SHP77 (cell line): ENCODE measurements at regions not wholly inside any gene's neighbourhood (a gene's known extent, or its start where the extent isn't known, plus 50 kb on each side); places are given as distances from the start of the nearest gene placed in this dataset.
"Not testable (repeated sequence)": the region's sequence is repeated elsewhere in the genome, so short reads cannot be mapped to it uniquely, and the experiment has no call there.

Source experiments
- DNase-seq, 2 experiments: peaks; one replicate each; lab custom pipeline; 2025; lab: John Stamatoyannopoulos, UW

DNA sequence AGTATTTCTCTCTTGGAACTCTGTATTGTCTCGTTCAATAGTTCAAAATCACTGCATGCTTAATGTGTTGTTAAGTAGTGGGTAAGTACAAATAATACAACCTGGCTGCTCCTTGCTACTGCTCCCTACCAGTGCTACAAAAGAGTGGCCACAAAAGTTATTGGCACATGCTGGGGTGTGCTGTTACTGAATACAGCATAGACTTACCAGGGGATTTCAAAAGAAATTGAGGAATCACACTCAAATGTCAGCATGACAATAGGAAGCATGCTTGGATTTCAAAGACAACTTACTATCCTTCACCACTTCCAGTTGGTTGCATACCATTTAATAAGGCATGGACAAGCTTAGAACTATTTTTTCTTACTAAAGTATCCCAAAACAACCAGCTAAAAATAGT is 1041.3 kb upstream of the SPRY2 start:
- no peak for DNase-seq

DNA sequence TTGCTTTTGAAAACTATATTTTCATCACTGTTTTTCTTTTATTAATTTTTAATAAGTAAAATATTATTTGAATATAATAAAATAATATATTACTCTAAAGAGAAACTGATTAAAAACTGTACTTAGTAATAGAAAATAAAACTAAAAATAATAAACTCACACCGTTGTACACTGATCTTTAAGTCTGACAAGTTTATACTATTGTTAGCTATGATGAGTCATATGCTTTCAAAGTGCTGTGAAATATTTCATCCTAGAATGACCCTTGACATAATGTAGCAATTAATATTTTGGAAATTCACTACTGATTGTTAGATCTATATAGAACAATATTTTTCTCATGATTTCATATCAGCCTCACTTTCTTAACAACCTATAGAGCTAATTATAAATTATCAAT is 1040.6 kb upstream of the SPRY2 start:
- no peak for DNase-seq

DNA sequence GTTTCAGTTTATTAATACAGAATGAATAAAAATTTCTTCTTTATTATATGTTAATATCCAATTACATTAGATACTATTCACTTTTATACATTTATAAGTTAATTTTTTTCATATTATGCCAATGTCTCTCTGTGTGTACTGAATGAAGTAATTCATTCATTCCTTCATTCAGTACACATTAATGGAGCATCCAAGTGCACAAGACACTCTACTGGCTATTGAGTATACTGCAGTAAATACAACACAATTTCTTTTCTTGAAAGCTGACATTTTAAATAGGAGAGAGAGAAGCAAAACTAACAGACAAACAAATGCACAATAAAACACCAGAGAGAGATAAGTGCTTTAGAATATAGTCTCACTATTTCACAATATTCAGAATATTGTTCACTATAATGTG is 1038.3 kb upstream of the SPRY2 start:
- DNase-seq = no peak

DNA sequence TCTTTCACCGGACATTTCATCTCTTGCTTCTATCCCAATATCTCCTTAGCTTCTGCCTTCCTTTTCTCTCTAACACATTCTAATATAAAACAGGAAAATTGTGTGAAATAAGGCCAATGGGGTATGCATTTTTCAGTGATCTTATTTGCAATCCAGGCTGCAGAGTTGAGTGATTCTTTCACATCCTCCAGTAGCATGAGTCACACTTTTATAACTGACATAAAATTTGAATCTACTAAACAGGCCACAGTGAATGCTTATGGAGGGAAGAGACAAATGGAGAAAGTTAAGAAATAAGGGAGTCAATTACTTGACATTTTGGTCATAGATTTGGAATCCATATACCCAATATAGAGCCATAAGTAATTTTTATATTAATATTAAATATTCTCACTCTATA is 1037.0 kb upstream of the SPRY2 start:
- no peak for DNase-seq

DNA sequence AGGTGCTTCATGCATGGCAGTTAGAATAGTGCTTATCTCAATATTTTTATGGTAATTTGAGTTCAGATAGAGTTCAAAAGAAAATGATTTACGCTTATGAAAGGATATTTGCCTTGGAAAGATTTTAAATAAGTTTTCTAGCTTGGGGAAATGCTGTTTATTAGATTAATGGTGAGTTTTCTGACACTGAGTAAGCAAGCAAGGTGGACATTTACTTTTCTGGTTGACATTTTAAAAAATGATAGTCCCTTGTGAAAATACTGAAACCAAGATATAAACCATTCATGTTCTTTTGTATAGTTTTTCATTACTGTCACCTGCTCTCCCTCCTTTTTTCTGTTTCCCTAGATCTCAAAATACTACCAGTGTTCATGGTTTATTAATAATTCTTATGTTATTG is 1034.8 kb upstream of the SPRY2 start:
- DNase-seq = no peak

DNA sequence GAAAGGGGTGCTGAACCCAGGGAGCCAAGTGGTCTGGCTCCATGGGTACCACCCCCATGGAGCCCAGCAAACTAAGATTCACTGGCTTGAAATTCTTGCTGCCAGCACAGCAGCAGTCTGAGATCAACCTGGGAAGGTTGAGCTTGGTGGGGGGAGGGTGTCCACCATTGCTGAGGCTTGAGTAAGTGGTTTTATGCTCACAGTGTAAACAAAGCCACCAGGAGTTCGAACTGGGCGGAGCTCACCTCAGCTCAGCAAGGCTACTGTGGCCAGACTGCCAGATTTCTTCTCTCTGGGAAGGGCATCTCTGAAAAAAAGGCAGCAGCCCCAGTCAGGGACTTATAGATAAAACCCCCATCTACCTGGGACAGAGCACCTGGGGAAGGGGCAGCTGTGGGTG is 1021.8 kb upstream of the SPRY2 start:
- DNase-seq = not testable (repeated sequence)

DNA sequence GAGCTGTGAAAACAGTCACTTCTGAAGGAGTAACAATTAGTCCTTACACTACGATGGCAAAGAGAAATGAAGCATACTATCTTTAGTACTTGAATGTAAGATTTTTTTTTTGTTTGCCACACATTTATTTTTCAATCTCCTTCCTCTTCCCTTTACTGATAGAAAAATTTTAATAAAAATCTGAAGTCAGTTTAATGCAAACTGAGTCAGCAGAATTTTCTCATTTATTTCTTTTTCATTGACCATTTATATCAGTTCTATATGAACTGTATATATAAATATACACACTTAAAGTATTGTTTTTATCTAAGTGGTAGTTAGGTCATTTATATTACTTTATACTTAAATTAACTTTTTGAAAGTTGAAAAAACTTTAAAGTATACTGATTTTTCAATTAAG is 1009.1 kb upstream of the SPRY2 start:
- DNase-seq = no peak

DNA sequence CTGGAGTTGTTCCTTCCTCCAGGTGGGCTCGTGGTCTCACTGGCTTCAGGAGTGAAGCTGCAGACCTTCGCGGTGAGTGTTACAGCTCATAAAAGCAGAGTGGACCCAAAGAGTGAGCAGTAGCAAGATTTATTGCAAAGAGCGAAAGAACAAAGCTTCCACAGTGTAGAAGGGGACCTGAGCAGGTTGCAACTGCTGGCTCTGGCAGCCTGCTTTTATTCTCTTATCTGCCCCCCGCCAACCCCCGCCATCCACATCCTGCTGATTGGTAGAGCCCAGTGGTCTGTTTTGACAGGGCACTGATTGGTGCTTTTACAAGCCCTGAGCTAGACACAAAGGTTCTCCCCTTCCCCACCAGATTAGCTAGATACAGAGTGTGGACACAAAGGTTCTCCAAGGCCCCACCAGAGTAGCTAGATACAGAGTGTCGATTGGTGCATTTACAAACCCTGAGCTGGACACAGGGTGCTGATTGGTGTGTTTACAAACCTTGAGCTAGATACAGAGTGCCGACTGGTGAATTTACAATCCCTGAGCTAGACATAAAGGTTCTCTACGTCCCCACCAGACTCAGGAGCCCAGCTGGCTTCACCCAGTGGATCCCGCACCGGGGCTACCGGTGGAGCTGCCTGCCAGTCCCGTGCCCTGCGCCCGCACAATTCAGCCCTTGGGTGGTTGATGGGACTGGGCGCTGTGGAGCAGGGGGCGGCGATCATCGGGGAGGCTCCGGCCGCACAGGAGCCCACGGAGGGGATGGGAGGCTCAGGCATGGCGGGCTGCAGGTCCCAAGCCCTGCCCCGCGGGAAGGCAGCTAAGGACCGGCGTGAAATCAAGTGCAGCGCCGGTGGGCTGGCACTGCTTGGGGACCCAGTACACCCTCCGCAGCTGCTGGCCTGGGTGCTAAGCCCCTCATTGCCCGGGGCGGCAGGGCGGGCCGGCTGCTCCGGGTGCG is 999.5 kb upstream of the SPRY2 start:
- not testable (repeated sequence) for DNase-seq

DNA sequence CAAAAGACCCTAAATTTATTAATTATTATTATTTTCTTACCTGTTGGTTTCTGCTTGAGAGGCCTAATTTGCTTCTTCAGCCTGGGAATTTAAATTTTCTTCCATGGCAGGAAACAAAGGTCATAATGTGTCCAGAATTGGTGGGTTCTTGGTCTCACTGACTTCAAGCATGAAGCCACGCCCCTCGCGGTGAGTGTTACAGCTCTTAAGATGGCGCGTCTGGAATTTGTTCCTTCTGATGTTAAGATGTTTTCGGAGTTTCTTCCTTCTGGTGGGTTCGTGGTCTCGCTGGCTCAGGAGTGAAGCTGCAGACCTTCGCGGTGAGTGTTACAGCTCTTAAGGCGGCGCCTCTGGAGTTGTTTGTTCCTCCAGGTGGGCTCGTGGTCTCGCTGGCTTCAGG is 998.7 kb upstream of the SPRY2 start:
- not testable (repeated sequence) for DNase-seq

DNA sequence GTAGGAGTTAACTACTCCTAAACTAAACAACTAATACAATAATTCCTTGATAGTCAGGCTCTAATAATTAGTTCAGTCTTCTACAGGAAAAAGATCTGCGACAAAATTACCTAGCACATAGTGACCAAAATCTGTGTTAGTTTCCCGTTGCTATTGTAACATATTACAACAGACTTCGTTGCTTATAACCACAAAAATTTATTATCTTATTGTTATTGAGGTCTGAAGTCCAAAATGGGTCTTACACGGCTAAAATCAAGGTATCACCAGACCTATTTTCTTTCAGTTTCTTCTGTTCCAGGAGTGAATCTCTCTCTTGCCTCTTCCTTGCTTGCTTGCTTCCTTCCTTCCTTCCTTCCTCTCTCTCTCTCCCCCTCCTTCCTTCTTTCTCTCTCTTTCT is 993.6 kb upstream of the SPRY2 start:
- no peak for DNase-seq

DNA sequence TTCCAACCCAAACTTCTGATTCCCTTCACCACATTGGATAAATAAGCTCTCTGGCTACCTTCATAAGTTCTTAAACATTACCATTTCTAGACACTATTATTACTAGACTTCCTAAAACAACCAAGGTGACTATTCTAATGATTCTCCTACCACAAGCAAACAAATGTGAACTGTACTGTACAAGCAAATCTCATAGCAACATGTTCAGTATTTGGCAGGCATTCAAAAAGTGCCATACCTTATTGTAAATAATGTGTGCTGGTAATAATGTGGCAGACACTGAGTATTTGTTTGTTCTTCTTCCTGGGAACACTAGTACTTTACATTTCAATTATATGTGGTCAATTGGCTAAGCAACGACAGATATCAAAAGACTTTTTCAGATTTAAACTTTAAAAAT is 986.0 kb upstream of the SPRY2 start:
- DNase-seq = no peak

DNA sequence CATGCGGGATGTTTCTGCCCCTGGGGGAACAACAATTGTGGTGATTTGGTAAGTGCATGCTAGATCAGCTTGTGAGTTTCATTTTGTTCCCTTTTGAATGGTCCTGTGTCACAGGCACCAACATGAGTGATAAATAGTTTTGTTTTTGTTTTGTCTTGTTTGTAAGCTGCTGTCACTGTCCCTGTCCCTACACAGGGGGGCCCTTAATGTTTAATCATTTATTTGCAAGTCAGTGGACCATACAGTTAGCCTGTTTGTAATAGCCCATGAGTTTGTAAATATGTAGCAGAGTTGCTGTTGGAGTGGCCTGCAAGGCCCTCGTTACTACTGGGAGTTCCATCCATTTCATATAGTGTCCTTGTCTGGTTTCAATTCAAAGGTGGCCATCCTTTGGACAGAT is 979.6 kb upstream of the SPRY2 start:
- DNase-seq = no peak

DNA sequence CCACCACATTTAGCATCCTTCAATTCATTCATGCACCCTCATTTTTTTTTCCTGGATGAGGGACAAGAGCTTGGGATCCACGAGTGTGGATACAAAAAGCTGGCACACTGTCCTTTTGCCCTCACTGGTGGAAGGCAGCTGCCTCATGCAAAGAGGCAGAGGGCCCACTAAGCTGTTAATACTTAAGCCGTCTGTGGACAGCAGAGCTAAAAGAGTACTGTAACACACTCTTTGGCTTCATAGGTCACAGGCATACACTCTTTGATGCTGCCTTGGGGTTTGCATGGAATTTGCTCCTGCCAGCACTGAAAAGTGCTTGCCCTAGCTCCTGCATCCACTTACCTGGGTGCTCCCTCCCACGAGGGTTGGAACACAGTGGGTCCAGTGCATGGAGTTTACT is 978.4 kb upstream of the SPRY2 start:
- no peak for DNase-seq

DNA sequence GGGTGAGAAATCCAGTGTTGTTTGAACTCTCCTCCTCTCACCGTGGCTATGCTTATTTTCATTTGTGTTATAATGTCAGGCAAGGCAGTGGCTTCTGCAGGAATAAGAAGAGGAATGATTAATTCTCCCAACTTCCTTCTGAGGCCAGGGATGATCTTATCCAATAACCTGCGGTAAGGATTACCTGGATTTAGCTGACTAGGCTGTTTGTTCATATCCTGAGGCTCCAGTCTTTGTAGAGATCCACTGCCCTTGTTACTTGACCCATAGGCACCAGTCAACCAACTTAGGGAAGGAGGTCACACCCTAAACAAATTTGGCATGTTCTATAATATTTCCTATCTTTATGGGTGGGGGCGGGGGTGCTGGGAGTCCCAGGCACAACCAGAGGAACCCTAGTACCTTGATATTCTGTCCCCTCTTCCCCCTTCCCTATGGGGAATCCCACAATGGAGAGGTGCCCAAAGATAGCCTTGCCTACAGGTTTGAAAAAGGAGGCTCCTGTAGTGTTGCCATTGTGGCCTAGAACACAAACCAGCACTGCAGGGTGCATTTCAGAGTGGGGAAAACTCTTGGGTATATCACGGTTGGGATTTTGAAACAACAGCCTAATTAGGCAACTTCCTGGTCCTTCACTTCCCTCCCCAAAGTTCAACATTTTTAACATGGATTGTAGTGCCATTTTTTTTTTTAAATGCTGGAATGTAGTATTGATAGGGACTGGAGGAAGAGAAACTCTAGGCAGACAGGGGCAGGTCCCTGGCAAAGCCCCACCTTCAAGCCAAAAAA is 977.5 kb upstream of the SPRY2 start:
- no peak for DNase-seq

DNA sequence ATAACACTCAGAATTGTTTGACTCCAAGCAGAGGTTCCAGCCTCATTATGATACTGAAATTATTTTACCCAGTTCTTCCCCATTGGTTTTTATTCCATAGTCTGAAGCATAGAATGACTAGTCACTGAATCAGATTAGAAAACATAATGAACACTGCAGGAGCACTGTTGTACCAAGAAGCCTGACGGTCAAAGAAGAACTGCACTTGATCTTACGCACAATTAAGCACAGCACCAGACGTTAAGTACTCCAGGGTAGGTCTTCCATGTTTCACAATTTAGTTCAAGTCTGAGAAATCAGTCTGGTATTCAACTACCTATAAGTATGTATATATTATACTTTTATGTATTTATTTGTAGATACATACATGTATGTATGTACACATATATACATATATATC is 973.5 kb upstream of the SPRY2 start:
- no peak for DNase-seq

DNA sequence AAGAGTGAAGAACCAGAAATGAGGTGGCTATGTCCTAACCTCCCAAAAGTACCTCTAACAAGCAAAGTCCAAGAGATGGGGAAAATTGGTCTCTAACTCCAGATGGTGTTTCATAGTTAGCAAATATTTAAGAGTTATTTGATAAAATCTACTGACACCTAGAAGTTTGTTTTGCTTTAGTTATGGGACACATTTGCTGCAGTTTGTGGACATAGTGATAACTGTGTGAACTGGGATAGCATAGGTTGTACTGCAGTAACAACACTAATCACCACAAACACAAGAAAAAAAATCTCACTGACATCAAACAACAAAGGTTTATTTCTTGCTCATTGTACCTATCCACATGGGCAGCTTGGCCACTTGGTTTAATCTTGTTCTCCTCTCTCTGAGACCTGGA is 965.0 kb upstream of the SPRY2 start:
- DNase-seq = no peak

DNA sequence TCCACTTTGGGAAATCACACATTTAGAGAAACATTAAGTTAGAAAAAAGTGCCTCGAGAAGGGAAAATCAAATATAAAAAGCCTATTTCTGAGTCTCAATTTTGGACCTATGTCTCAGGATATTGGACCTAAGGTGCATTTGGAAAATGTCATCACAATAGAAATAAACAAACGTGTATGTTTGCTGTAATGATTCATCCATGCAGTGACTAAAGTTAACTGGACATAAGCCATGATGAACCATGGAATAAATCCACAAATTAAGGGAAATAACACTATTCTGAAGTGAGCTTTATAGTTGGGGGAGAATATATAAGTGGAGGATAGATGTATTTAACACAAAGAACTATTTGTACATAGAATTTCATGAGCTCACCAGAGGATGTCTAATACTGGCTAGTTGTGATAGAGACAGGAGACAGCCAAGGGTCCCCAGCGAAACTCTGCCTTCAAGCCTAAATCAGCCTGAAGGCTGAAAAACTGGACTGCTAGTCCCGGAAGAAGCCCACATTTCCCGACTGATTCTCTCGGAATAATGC is 963.3 kb upstream of the SPRY2 start:
- no peak for DNase-seq

DNA sequence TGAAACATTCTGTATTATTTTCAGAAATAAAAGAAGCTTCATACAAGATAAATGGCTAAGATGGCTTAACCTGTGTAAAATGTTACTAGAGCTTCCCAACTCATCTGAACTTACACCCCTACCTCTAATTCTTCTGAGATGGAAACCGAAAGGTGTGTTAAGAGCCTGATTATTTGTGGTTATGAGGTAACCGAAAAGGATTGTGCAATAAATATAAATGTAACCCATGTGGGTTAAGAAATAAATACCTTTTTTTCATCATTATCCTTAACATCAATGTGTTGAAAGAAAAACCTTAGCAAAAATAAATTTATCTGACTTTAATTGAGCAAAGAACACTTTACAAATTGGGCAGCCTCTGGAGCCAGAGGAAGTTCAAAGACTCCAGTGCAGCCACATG is 961.8 kb upstream of the SPRY2 start:
- no peak for DNase-seq

DNA sequence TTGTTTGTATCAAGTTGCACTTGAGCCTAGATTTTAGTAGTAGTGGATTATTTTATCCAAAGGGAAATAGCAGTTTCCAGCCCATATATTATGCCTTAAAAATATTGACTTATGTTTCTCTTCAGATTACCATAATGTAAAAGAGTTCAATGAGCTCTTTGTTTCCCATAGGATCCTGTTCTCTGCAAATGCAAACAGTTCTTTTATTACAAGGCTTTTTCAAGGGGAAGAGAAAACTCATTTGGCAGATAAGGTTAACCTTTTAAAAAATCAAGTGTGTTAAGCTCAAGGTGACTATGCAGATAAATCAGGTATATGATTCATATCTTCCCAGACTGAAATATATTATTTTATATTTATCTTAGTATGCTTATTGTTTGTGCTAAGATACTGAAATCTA is 961.2 kb upstream of the SPRY2 start:
- no peak for DNase-seq

DNA sequence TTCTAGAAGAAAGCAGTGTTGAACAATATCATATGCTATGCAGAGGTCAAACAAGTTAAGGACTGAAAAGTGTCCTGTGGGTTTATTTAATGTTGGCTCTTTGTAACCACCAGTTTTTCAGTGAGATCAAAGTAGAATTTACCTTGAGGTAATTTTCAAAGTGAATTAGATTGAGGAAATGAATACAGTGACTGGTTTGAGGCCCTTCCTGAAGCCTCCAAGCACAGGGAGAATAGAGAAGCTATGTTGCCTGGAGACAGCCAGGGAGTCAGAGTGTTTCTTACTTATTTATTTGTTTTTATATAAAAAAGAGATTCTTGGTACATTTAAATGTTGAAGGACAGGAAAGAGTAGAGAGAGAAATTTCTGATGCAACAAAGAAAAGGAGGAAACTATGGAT is 954.3 kb upstream of the SPRY2 start:
- DNase-seq = no peak

DNA sequence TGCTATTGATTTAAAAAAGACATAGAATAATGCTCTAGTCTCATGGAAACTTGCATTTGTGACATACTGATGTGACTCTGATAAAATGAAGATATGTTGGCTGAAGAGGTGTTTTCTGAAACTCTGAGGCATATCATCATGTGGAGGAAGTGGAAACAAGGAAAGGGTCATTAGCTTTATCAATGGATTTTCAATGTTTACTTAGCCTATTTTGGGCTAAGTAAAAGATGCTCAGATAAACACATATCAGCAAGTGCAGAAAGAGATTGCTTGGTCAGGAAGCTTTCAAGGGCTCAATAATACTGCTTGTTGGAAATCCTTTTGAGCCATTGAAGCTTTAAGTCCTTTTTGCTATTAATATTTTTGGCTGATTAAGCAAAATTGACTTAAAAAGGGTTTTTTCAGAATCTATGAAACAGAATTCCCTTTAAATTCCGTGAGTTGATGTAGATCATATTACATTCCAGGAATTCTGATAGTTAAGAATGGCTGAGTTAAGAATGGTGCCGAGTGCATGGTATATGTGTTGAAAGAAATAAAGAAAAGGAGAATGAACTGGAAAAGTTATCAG is 952.8 kb upstream of the SPRY2 start:
- no peak for DNase-seq

DNA sequence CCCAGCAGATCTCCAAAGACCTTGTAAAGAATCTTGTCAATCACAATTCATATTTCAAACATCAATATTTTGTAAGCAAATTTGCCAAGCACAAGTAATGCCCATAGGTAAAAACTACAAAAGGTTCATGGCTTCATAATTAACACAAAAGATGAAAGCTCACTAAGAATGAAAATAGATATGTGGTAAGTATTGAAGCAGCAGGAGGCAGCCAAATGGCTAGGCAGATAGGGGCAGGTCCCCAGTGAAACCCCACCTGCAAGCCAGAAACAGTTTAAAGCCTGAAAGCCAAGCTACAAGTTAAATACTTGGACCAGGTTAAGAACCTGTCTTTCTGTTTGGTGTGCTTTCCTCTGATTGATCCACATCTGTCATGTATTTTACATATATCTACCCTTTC is 942.6 kb upstream of the SPRY2 start:
- no peak for DNase-seq

DNA sequence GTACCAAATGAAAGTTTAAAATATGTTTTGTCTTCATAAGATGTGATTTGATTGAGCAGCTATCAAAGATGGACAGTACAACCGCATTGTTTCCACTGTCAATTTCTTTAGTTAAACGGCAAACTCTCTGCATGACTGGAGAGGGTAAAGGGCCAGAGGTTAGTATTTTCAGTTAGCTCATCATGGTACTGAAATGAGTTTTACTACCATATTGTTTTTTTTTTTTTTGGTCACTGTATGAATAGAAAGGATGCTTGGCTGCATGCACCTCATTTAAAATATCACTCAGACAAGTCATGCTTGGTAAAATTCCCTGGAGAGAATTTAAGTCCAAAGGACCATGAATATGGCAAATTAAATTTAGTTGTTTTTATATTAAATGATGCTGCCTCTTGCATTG is 942.1 kb upstream of the SPRY2 start:
- DNase-seq = no peak
